SJCRH30 (cell line): ENCODE measurements at regions not wholly inside any gene's neighbourhood (a gene's known extent, or its start where the extent isn't known, plus 50 kb on each side); places are given as distances from the start of the nearest gene placed in this dataset.
A peak's percentile ranks its signal among the peaks of the same experiment; 100 is the strongest.
"Not testable (repeated sequence)": the region's sequence is repeated elsewhere in the genome, so short reads cannot be mapped to it uniquely, and the experiment has no call there.

Experiments
- DNase-seq, 2 experiments: peaks; one replicate each; pipeline ENCODE4 v3.0.0-alpha.2; 2015 to 2020
- H3K27ac ChIP-seq: fragments of 250-450 bp; sonication (Bioruptor Pico); 2 replicates; pipeline ENCODE4 v1.5.1; 2020; ENCODE audit warnings: mild to moderate bottlenecking, moderate library complexity
- H3K27me3 ChIP-seq: fragments of 250-450 bp; sonication (Bioruptor Pico); 2 replicates; pipeline ENCODE4 v1.5.1; 2020; ENCODE audit warnings: mild to moderate bottlenecking, moderate library complexity
- H3K36me3 ChIP-seq: fragments of 250-450 bp; sonication (Bioruptor Pico); 2 replicates; pipeline ENCODE4 v1.5.1; 2020; ENCODE audit warnings: mild to moderate bottlenecking, moderate library complexity
- H3K4me1 ChIP-seq: fragments of 250-450 bp; sonication (Bioruptor Pico); 2 replicates; pipeline ENCODE4 v1.5.1; 2020; ENCODE audit warnings: mild to moderate bottlenecking, moderate library complexity
- H3K4me3 ChIP-seq: fragments of 250-450 bp; sonication (Bioruptor Pico); 2 replicates; pipeline ENCODE4 v1.5.1; 2020; ENCODE audit warnings: mild to moderate bottlenecking, moderate library complexity
- H3K9me3 ChIP-seq: fragments of 250-450 bp; sonication (Bioruptor Pico); replicated peaks from 2 replicates; pipeline ENCODE4 v1.5.1; 2020; ENCODE audit warnings: mild to moderate bottlenecking, moderate library complexity

DNA sequence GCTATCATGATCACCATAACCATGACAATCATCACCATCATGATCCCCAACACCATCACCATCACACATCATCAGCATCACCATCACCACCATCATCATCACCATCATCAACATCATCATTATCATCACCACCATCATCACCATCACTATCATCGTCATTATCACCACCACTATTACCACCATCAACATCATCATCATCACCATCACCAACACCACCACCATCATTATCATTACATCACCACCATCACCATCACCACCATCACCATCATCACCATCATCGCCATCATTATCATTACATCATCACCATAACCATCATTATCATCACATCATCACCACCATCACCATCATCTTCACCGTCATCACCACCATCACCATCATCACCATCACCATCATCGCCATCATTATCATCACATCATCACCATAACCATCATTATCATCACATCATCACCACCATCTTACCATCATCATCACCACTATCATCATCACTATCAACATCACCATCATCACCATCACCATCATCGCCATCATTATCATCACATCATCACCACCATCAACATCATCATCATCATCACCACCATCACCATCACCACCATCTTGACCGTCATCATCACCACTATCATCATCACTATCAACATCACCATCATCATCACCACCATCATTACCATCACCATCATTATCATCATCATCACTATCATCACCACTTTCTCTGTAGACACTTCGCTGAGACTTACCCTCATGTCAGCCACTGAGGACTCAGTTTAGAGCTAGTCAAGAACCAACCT is 366.0 kb downstream of the C16orf95 start:
- Histone ChIP-seq H3K27me3 (no peaks in the 10 kb centered on the region), H3K9me3 (no peaks in the 10 kb centered on the region), H3K36me3 (no peaks in the 10 kb centered on the region), H3K27ac (peak overlapping the region; percentile 87), H3K4me3 (no peak overlapping the region), H3K4me1 (peaks cover 51% of the 10 kb centered on the region)
- DNase-seq: no peak

DNA sequence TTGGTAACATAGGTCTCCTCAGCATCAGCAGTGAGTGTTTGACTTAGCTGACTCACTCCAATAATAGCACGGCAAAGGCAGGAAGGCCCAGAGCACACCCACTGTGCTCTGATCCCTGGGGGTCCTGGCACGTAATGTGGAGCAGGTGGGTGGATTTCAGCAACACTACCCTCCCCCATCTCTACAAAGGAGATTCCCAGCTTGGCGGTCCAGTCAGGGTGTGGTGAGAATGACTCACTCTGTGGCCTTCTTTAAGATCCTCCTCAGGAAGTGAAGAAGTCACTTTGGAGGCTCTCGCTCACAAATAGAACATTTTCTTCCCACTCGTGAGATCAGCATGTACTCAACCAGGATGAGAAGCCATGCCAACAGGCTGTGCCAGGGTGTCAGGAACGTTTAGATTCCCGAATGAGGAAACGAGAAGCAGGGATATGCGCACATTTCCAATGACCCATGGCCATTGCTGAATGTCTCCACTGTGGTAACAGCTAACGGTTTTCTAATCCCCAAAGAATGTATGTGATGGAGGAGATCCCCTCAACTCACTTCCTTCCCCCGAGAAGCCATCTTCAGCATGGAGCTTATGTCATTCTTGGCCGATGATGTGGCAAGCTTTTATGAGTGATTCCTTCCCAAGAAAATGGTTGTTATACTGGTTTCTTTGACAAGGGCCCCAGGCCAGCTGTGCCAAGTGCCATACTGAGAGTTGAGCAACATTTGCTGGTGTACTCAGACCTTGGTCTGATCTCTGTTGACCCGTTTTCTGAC is 365.2 kb downstream of the C16orf95 start:
- no peaks in the 10 kb centered on the region for H3K36me3 ChIP-seq
- peak; percentile 75 to 78 for DNase-seq

DNA sequence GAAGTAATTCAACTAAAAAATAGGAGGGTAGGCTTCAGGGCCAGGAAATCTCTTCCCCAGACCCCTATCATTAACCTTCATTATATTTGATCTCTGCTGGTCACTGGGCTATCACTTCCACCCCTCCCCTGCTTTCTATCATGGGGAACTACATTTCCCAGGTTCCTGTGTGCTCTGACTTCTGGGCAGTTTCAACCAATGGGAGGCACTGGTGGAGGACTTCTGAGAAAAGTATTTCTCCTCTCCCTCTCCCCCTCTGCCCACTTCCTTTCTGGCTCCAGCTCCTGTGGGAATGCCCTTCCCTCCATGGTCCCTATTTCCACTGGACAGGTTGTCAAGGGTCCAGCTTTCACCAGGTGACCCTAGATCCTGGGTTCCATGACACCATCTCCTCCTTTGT is 364.4 kb downstream of the C16orf95 start:
- H3K9me3 ChIP-seq: no peaks in the 10 kb centered on the region
- no peaks in the 10 kb centered on the region for H3K36me3 ChIP-seq
- peak overlapping the region; percentile 87 for H3K27ac ChIP-seq
- H3K4me3 ChIP-seq: no peak overlapping the region
- peaks cover 39% of the 10 kb centered on the region for H3K4me1 ChIP-seq
- DNase-seq: peak; percentile 42 to 56
- H3K27me3 ChIP-seq: no peaks in the 10 kb centered on the region

More for the DNA sequence above, 365.2 kb downstream of the C16orf95 start:
- Histone ChIP-seq H3K9me3 (no peaks in the 10 kb centered on the region), H3K4me3 (no peak overlapping the region), H3K27me3 (no peaks in the 10 kb centered on the region), H3K4me1 (peaks cover 43% of the 10 kb centered on the region), H3K27ac (peak overlapping the region; percentile 87)

DNA sequence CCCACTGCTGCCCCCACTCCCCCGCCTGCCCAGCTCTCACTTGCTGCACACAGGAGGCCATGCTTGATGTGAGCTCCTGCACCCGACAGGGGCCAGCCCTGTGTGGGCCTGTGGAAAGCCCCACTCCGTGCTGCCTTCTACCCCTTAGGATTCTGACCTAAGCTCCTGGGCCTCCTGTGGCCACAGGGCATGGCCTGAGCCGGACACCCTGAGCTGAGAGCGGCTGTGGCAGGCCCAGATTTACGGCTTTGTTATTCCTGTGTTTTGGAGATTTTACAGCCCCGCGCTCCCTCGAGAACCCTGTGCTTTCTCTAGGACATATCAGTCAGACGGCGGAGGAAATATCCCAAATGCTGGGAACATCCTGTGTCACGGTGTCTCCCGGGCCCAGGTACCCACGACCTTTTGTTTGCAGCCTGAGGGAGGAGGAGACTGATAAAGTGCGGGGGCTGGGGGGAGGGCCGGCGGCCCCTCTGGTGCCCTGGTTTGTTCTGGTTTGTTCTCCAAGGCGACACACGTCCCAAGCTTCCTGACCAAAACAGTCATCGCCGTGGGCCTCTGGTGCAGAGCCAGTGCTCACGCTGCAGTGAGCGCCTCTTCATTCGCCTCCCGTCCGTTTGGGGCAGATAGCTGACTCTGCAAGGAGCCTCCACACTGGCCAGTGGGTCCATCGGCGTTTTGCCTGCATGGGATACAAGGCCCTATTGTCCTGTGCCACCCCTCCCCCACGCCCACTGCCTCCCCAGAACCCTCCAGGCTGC is 363.4 kb downstream of the C16orf95 start:
- H3K9me3 ChIP-seq: no peaks in the 10 kb centered on the region
- H3K4me3 ChIP-seq: no peak overlapping the region
- H3K4me1 ChIP-seq: peaks cover 39% of the 10 kb centered on the region
- H3K36me3 ChIP-seq: no peaks in the 10 kb centered on the region
- no peak overlapping the region for H3K27ac ChIP-seq
- H3K27me3 ChIP-seq: no peaks in the 10 kb centered on the region
- peak; percentile 31 to 50 for DNase-seq

DNA sequence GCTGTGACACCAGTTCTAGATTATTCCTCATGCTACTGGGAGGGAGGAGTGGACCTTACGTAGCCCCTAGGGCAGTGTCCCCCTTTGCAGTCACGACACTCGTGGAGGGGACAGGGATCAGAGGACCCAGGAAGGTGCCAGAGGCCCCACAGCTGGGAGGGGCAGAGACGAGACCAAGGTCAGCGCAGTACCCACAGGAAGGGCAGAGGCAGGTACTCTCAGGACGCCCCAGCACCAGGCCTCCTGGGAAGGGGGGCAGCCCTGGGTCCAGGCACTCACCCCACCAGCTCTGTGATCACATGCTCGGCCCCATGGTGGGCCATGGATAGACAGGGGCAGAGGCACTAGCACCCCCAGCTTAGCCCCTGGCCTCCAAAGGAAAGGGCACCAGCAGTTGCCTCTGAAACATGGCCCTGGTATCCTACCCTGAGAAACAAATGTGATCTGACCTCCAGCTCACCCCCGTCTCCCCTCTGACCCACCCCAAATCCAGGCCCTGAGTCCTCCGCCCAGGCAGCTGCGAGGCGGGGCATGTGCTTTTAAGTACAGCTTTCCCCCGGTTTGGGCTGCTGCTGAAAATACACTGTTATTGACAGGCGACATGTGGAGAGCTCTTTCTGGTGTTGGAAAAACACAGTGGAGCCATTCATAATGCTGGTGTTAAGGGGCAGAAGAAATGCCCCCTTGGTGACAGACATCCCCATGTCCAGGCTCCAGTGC is 361.9 kb downstream of the C16orf95 start:
- peak overlapping the region; percentile 72 for H3K27ac ChIP-seq
- H3K36me3 ChIP-seq: no peaks in the 10 kb centered on the region
- H3K4me1 ChIP-seq: peaks cover 39% of the 10 kb centered on the region
- peak; percentile 83 to 86 for DNase-seq
- no peaks in the 10 kb centered on the region for H3K27me3 ChIP-seq
- H3K9me3 ChIP-seq: no peaks in the 10 kb centered on the region
- no peak overlapping the region for H3K4me3 ChIP-seq

DNA sequence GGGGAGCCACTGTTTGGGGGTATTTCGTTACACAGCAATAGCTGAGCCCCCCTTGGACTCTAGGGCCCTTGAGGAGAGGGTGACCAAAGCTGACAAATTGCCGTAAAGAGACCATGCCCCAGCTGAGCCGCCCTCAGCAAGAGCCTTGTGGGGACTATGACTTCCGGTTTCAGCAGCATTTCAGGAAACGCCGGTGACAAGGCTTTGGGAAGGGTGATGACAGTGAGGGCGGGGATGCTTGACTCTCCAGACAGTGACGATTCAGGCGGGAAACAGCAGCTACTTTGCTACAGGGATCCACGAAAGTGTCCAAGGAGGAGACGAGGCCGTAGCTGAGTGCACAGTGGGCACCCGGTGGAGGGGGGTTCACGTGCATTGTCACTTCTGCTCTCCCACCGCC is 360.8 kb downstream of the C16orf95 start:
- H3K4me1 ChIP-seq: peaks cover 30% of the 10 kb centered on the region
- H3K27ac ChIP-seq: no peak overlapping the region; the same call in 1 of the 2 replicates
- H3K27me3 ChIP-seq: no peaks in the 10 kb centered on the region
- H3K36me3 ChIP-seq: no peaks in the 10 kb centered on the region
- H3K4me3 ChIP-seq: no peak overlapping the region
- H3K9me3 ChIP-seq: no peaks in the 10 kb centered on the region
- DNase-seq: no peak

DNA sequence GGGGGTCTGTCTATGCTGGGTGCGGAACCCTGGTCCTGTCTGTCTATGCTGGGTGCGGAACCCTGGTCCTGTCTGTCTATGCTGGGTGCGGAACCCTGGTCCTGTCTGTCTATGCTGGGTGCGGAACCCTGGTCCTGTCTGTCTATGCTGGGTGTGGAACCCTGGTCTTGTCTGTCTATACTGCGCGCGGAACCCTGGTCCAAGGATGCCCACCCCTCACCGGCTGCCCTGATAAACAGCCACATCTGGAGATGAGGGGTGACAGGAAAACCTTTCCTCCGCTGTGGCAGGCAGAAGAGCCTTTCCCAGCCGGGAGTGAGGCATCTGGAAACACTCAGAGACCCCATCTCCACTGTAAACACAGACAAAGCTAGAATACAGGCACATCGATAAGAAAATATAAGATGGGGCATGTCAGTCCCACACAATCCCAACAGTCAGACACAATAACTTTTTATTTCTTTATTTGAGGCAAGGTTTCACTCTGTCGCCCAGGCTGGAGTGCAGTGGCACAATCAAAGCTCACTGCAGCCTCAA is 359.5 kb downstream of the C16orf95 start:
- not testable (repeated sequence) for H3K27ac ChIP-seq, H3K4me3 ChIP-seq, H3K27me3 ChIP-seq, DNase-seq, H3K9me3 ChIP-seq, H3K36me3 ChIP-seq
- H3K4me1 ChIP-seq: peaks cover 19% of the 10 kb centered on the region

DNA sequence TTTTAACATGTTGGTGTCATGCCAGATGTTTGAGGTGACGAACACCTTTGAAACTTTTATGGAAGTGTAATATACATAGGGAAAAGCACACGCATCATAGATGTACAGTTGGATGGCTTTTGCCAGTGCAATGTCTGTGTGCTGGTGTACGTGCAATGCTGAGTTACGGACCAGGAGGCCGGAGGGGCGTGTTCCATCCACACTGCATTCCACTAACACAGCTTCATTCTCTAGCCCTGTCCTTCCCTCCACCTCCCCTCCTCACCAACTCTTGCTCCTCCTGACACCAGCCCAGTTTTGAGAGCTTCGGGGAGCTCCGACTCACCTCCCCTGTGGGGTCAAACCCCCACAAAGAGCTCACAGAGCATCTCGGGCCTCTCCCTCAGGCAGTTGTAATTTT is 358.8 kb downstream of the C16orf95 start:
- no peak for DNase-seq
- Histone ChIP-seq H3K27ac (no peak overlapping the region), H3K4me1 (peaks cover 12% of the 10 kb centered on the region), H3K27me3 (no peaks in the 10 kb centered on the region), H3K36me3 (no peaks in the 10 kb centered on the region), H3K4me3 (no peak overlapping the region), H3K9me3 (no peaks in the 10 kb centered on the region)

DNA sequence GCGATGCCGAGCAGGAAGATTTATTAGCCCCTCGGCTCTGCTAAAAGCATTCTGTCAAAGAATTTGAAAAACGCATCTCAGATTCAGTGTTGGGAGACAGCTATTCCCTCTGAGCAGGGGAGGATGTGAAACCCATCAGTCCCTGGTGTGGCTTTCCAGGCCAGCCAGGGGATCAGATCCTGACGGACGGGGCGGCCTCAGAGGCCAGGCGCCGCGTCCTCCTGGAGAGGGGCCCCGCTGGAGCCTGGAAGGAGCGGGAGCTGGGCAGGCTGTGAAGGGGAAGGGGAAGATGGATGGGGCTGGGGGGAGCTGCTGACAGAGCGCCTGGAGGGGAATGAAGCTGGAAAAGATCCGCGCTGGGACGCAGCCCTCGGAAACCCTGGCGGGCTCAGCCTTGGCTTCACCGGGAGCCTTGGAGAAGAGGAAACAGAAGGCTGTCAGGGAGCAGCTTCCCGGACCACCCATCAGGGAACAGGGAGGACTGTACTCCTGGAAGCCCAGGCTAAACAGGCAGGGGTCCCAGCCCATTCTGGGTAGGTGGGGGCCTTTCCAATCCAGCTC is 358.0 kb downstream of the C16orf95 start:
- Histone ChIP-seq H3K4me3 (no peak overlapping the region), H3K36me3 (no peaks in the 10 kb centered on the region), H3K27me3 (no peaks in the 10 kb centered on the region), H3K9me3 (no peaks in the 10 kb centered on the region), H3K4me1 (peaks cover 7% of the 10 kb centered on the region), H3K27ac (no peak overlapping the region)
- DNase-seq: no peak

DNA sequence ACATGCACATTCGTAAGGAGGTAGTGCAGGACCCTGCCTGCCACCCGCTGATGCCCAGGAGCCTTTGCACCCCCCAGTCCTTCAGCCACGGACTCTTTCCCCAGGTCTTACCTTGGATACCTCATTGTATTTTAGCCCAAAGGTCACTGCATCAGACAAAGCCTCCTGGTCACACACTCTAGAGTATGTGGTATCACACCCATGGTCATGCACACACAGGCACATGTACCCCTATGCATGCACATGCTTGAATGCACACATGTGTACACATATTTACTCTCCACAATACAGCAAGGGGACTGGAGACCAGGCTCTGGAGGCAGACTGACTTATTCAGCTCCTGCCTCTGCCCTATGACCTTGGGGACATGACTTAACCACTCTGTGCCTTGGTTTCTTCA is 357.5 kb downstream of the C16orf95 start:
- H3K36me3 ChIP-seq: no peaks in the 10 kb centered on the region
- H3K27me3 ChIP-seq: no peaks in the 10 kb centered on the region
- no peaks in the 10 kb centered on the region for H3K9me3 ChIP-seq
- no peak overlapping the region for H3K4me3 ChIP-seq
- H3K27ac ChIP-seq: no peak overlapping the region
- H3K4me1 ChIP-seq: peaks cover 10% of the 10 kb centered on the region
- DNase-seq: no peak

DNA sequence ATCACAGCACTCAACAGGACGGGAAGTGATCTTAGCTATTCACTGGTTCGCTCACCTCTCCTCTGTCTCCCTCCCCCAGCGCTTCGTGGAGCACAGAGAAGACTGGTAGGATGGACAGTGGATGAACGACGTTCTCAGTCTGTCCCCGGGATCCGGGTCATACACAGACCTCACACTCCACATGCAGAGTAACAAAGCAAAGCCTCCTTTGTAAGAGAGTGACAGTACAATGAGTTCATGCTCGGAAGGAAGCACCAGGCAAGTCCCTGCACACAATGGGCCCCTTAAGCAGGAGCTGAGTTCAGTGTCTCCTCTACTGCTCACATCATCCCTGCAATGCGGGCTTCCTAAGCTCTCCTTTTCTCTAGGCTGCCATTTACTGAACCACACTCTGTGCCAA is 356.9 kb downstream of the C16orf95 start:
- no peak for DNase-seq
- H3K4me1 ChIP-seq: peaks cover 9% of the 10 kb centered on the region
- no peaks in the 10 kb centered on the region for H3K27me3 ChIP-seq
- H3K4me3 ChIP-seq: no peak overlapping the region
- no peaks in the 10 kb centered on the region for H3K9me3 ChIP-seq
- no peaks in the 10 kb centered on the region for H3K36me3 ChIP-seq
- H3K27ac ChIP-seq: no peak overlapping the region

DNA sequence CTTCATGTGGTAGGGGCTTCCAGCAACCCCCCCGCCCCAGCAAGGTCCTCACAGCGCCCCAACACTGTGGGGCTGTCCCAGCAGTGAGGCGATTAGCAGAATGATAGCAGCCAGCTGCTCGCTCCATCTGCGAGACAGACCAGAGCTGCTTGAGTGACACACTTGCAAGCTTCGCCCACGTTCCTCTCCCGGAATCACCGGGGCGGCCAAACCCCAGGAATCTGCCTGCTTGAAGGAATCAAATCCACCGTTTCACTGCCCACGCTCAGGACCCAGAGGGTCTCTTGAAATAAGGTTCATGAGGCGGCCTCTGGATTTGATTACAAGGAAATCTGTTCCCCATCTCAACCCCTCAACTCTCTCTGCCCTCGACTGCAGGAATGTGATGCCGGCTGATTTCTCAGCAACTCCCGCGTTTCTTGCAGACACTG is 356.0 kb downstream of the C16orf95 start:
- Histone ChIP-seq H3K4me1 (peaks cover 17% of the 10 kb centered on the region), H3K9me3 (no peaks in the 10 kb centered on the region), H3K36me3 (no peaks in the 10 kb centered on the region), H3K27ac (no peak overlapping the region; the same call in 1 of the 2 replicates), H3K27me3 (no peaks in the 10 kb centered on the region), H3K4me3 (no peak overlapping the region)
- peak in 1 of 2 experiments; percentile 26 for DNase-seq

DNA sequence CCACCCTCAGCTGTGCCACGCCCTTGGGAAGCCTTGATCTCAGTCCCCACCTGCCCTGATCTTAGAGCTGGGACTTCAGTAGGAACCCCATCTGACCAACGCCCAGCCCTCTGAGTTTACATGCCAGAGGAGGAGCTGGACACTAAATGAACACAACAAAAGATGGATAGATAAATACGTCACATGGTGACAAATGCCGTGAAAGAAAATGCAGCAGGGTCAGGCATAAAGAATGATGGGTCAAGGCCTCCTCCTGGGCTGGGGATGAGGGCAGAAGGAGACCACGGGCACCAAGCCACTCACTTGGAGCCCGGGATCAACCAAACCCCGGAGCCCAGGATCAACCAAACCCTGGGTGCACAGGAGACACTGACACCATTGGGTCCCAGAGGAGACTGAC is 354.9 kb downstream of the C16orf95 start:
- H3K4me3 ChIP-seq: no peak overlapping the region
- DNase-seq: no peak
- no peaks in the 10 kb centered on the region for H3K9me3 ChIP-seq
- no peak overlapping the region for H3K27ac ChIP-seq
- no peaks in the 10 kb centered on the region for H3K27me3 ChIP-seq
- H3K36me3 ChIP-seq: no peaks in the 10 kb centered on the region
- H3K4me1 ChIP-seq: peaks cover 20% of the 10 kb centered on the region

DNA sequence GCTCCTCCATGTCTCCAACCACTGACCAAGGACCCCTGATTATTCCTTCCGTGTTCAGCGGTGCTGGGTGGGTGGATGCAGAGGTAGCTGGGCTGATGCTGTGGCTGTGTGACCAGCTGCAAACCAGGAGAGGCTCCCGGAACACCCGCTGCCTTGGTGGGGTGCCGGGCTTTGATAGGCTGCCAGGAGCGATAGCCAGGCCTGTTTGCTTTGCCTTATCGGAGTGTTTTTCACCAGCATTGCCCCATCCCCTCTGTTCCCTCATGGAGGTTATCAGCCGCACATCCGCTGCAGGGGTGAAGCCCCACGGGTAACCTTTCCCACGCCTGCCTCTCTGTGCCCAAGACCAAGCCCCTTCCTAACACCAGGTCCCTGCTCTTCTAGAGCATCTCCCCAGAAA is 354.3 kb downstream of the C16orf95 start:
- no peak overlapping the region for H3K27ac ChIP-seq
- peaks cover 20% of the 10 kb centered on the region for H3K4me1 ChIP-seq
- no peak for DNase-seq

More for the DNA sequence above, 354.3 kb downstream of the C16orf95 start:
- Histone ChIP-seq H3K27me3 (no peaks in the 10 kb centered on the region), H3K4me3 (no peak overlapping the region), H3K9me3 (no peaks in the 10 kb centered on the region), H3K36me3 (no peaks in the 10 kb centered on the region)
